Muscle of back (tissue), 3 donors: ENCODE measurements at regions not wholly inside any gene's neighbourhood (a gene's known extent, or its start where the extent isn't known, plus 50 kb on each side); places are given as distances from the start of the nearest gene placed in this dataset.
"Not testable (repeated sequence)": the region's sequence is repeated elsewhere in the genome, so short reads cannot be mapped to it uniquely, and the experiment has no call there.

Experiments used
- DNase-seq, 3 donors: peaks; one replicate each; pipeline versions ENCODE4 v3.0.0 to v3.0.0-alpha.2; 2013

DNA sequence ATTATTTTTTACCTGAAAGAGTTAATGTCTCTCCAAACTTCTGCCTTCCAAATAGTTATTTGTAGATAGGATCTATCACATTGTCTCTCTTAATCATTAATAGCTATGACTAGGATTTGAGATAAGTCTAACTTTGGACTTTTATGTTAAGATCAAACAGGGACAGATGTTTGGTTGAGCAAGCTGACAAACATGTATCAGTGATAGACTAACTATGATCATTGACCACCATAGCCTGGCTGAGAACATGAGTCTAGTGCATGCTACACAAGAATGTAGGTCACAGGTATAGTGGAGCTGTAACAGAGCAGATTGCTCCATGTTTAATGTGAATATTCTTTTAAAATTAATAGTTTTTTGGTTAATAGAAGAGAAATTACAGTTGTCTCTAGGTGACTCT, 52.0 kb downstream of the SYT15B start:
- DNase-seq, result not testable (repeated sequence)

- DNase-seq, result not testable (repeated sequence)
Measured at GRCh38 chr10:47710443-47710842, 52.9 kb downstream of the SYT15B start.

DNA sequence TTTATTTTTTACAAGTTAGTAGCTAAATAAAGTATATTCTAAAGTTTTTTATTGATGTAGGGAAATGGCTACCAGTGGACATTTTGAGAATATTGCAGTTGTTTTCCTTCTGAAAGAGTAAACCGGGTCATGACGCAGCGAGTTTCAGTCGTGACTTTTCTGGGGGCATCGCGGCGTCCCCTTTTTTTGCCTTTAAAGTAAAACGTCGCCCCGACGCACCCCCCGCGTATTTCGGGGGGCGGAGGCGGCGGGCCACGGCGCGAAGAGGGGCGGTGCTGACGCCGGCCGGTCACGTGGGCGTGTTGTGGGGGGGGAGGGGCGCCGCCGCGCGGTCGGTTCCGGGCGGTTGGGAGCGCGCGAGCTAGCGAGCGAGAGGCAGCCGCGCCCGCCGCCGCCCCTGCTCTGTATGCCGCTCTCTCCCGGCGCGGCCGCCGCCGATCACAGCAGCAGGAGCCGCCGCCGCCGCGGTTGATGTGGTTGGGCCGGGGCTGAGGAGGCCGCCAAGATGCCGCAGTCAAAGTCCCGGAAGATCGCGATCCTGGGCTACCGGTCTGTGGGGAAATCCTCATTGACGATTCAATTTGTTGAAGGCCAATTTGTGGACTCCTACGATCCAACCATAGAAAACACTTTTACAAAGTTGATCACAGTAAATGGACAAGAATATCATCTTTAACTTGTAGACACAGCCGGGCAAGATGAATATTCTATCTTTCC, 57.5 kb downstream of the SYT15B start:
- DNase-seq, result peak; percentile 5 to 32 (median 6)

GRCh38 chr10:47701285-47701684, 62.1 kb downstream of the SYT15B start:
- not testable (repeated sequence) for DNase-seq

DNA sequence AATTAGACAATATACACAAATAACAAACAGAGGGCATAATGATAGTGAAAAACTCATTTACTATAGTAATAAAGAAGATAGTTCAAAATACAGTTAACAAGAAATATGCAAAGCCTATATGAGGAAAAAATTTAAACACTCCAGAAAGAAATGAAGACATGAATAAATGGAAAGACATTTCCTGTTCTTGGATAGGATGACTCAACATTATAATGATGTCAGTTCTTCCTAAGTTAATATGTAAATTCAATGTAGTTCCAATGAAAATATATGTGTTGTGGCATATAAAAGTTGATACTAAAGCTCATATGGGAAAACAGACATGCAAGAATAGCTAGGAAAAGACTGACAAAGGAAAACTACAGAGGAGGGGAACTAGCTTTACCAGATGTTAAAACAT, 63.5 kb downstream of the SYT15B start:
- DNase-seq, result peak in 1 of 3 donors; percentile 7

GRCh38 chr10:47696170-47696569, 67.2 kb downstream of the SYT15B start:
- not testable (repeated sequence) for DNase-seq

DNA sequence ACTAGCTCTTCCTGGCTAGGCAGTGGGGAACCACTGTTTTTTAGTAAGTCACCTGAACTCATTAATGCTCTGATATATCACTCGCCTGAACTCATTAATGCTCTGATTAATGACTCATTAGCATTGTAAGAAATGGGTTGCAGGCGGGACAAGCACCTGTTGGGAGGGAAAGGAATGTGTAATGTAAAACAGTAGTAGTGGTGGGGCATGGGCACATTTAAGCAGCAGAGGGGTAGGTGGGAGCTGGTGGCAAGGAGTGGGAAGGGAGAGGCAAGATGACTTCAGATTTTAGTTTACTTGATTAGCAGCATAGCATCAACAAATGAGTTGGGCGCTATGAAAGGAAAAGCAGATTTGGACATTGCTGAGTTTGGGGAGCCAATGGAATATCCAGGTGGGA, 68.2 kb downstream of the SYT15B start:
- DNase-seq, result not testable (repeated sequence)

- DNase-seq, result not testable (repeated sequence)
Measured at GRCh38 chr10:47690304-47690703, 73.1 kb downstream of the SYT15B start.

GRCh38 chr10:47683826-47684475, 79.4 kb downstream of the SYT15B start:
- DNase-seq, result not testable (repeated sequence)

DNA sequence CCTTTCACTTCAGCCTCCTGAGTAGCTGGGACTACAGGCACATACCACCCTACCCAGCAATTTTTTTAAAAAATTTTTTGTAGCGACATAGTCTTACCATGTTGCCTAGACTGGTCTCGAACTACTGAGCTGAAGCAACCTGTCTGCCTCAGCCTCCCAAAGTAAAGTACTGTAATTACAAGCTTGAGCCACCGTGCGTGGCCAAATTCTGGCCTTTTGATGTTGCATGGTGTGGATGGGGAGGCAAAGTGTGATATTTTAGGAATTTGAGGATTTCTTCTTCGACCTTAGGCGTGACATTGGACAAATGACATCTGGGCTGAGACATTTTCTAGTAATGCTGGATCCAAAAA, 81.8 kb downstream of the SYT15B start:
- DNase-seq, result not testable (repeated sequence)

- DNase-seq, result not testable (repeated sequence)
Measured at GRCh38 chr10:47680848-47681637, 82.3 kb downstream of the SYT15B start.

DNA sequence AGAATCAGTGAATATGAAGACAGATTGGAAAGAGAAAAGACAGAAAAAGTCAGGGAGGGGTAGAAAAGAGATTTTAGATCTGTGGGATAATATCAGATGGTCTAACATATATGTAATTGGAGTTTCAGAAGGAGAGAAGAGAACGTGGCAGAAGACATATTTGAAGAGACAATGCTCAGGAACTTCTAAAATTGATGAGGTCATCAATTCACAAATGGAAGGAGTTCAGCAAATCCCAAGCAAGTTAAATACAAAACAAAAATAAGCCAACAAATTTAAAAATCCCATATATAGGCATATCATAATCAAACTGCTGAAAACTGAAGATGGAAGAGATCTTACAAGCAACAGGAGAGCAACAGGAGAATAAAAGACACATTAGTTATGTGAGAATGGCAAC, 87.3 kb downstream of the SYT15B start:
- DNase-seq, result not testable (repeated sequence)

- DNase-seq, result not testable (repeated sequence)
Measured at GRCh38 chr10:47675577-47675976, 87.8 kb downstream of the SYT15B start.

GRCh38 chr10:47673128-47673527, 90.3 kb downstream of the SYT15B start:
- DNase-seq, result not testable (repeated sequence)

- DNase-seq, result not testable (repeated sequence)
Measured at GRCh38 chr10:47670857-47671256, 92.5 kb downstream of the SYT15B start.

GRCh38 chr10:47661955-47662577, 101.3 kb downstream of the SYT15B start:
- not testable (repeated sequence) for DNase-seq

DNA sequence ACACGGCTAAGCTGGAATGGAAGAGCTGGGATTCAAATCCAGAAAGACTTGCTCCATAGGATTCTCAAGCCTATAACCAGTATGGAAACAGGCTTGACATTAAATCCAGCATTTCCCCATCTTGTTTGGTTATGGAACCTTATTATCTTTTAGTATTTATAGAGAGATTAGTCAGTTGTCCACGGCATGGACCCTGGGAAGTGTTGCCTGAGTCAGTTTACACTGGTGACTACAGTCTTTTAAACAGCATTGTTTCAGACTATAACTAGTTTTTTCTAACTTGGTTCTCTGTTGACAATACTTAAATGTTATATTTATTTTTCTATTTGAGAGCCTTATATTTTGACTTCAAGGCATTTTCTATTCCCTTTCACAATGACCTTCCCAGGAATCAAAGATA, 106.7 kb downstream of the SYT15B start:
- not testable (repeated sequence) for DNase-seq

GRCh38 chr10:47654161-47654560, 109.2 kb downstream of the SYT15B start:
- DNase-seq, result not testable (repeated sequence)

GRCh38 chr10:47648594-47648993, 114.8 kb downstream of the SYT15B start:
- not testable (repeated sequence) for DNase-seq

DNA sequence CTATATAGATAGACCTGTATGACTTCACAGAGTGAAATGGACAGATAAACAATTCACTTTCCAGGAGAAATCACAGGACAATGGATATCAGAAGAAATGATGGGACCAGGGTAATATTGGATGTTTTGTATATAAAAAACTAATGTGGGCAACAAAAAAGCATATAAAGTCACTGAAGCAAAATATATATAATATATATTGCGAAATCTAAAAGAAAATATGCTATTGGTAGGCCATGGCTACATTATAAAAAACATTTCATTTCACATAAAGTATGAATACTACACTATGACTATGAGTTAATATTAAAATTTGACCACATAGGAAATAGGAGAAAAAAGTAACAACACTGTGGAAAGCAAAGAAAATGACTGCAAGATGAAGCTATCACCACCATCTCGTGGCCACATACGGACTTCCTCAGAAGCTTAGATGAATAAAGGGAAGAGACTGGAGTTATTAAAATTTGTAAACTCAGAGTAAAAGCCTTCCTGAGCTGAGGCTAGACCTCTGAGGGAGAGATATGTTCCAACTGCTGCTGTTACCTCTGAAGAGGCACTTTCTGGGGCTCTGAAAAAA, 115.8 kb downstream of the SYT15B start:
- DNase-seq, result not testable (repeated sequence)

DNA sequence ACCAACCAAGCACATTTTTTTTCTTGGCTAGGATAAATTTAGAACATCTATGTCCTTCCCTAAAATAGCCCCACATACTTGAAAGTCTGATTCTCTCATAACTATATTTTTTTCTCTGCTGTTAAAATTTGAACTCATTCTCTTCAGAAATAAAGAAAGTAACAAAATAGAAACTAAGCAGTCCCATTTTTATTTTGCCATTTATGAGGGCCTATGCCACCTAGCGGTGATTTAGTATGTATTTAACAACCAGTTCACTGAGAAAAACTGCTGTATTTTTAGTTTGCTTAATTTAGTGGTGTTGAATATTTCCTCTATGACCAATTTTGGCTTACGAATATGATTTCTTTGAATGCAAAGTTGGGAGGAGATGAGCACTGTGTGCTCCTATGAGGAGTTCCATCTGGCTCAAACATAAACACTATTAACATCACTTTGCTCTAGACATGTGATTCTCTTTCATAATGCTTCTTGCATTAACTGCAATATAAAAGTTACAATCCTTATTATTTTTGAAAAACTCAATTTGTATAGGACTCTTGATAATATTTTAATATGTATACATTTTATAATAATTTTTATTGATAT, 116.6 kb downstream of the SYT15B start:
- peak in 1 of 3 donors; percentile 29 for DNase-seq
